AG04450 (cell line): ENCODE measurements at regions not wholly inside any gene's neighbourhood (a gene's known extent, or its start where the extent isn't known, plus 50 kb on each side); places are given as distances from the start of the nearest gene placed in this dataset.

Experiments
- CTCF ChIA-PET: fragments of 300-600, 350-600 bp; formaldehyde crosslinking; extraction: SDS; loops from one replicate; lab custom pipeline; 2022; ENCODE audit warnings: antibody characterized with exemption, inconsistent platforms; lab: Charles Lee
- POLR2A ChIA-PET: fragments of 350-600 bp; formaldehyde crosslinking; extraction: SDS; loops from one replicate; lab custom pipeline; 2021; ENCODE audit warnings: antibody characterized with exemption, inconsistent platforms; lab: Yijun Ruan, JAX
- DNase-seq: peaks from one replicate; pipeline ENCODE4 v3.0.0-alpha.2; 2011; ENCODE audit warnings: low read depth, low spot score
- H3K27ac ChIP-seq: one replicate; pipeline ENCODE4 v1.5.1; 2012; ENCODE audit warnings: low read depth, low read length, control low read depth
- H3K27me3 ChIP-seq: one replicate; pipeline ENCODE4 v1.6.0; 2012; ENCODE audit warnings: low read length; ENCODE audit not compliant: control insufficient read depth, insufficient read depth
- H3K4me3 ChIP-seq: 2 replicates; pipeline ENCODE4 v1.5.1; 2011; ENCODE audit warnings: mild to moderate bottlenecking, low read depth, low read length, control low read depth
- H3K9me3 ChIP-seq: 2 replicates; pipeline ENCODE4 v1.5.1; 2012; ENCODE audit warnings: low read length; ENCODE audit not compliant: control insufficient read depth, insufficient read depth
- CTCF ChIP-seq: IDR thresholded peaks from 2 replicates; pipeline ENCODE4 v1.5.1; 2011; ENCODE audit warnings: low read depth, low read length, control low read depth, inconsistent platforms

GRCh38 chr2:161103451-161103831 is 56.8 kb upstream of the TANK start:
- H3K9me3 ChIP-seq: no peaks in the 10 kb centered on the region
- H3K27ac ChIP-seq: no peak overlapping the region
- no peaks in the 10 kb centered on the region for H3K27me3 ChIP-seq
- ChIA-PET POLR2A (interaction anchor here (0.7 kb wide), 1 partner anchor 1901 kb away, joined by 3 read pairs; no protein-coding TSS in a partner anchor), CTCF (no interaction called here)
- no peak for TF ChIP-seq CTCF
- DNase-seq: no peak
- H3K4me3 ChIP-seq: no peak overlapping the region

DNA sequence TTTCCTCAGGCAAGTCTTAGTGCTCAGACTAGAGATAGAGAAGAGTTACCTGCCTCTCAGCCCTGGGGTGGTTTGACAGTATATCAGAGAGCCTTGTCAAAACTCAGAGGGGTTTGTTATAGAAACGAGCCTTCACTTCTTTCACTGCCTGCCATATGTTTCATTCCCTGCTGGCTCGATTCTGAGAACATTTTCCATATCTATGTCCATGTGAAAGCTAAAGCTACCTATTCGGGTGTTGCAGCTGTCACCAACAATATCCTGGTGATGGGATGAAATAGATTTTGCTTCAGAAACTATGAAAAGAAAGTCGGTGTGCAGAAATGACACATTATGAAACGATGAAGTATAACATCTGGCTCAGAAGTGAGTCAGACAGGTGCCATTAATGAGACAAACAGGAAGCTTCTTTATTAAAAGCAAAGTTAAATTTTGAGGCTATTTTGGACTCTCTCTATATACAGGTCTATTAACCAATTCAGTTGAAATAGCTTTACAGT is 56.1 kb upstream of the TANK start:
- ChIA-PET CTCF (interaction anchor here (1.0 kb wide), 1 partner anchor 994 kb away, joined by 3 read pairs; no protein-coding TSS in a partner anchor), POLR2A (no interaction called here)
- no peak overlapping the region for H3K27ac ChIP-seq
- TF ChIP-seq CTCF: no peak
- H3K9me3 ChIP-seq: no peaks in the 10 kb centered on the region
- H3K27me3 ChIP-seq: no peaks in the 10 kb centered on the region
- no peak overlapping the region for H3K4me3 ChIP-seq
- DNase-seq: no peak

DNA sequence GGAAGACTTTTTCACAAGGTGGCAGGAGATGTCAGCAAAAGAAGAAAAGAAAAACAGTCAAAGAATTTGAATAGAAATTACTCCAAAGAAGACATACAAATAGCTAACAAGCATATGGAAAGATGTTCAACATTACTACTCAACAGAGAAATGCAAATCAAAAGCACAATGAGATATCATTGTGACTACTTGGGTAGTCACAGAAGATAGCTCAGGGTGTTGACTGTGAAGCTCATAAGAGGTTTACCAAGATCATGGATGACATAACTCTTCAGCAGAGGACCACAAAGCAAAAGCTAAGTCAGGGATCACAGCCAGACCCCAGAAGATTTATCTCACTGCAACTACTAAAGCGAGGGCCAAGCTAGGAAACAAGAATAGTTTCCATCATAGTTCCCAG is 53.0 kb upstream of the TANK start:
- DNase-seq: no peak
- Histone ChIP-seq H3K9me3 (no peaks in the 10 kb centered on the region), H3K27ac (no peak overlapping the region), H3K4me3 (no peak overlapping the region), H3K27me3 (peaks cover 3% of the 10 kb centered on the region)
- CTCF ChIA-PET: interaction anchor here (1.0 to 1.2 kb wide), 2 partner anchors 43 to 44 kb away, joined by 4 to 5 read pairs; no protein-coding TSS in a partner anchor
- TF ChIP-seq CTCF: no peak
- POLR2A ChIA-PET: no interaction called here
